C4-2B (cell line): ENCODE measurements at regions not wholly inside any gene's neighbourhood (a gene's known extent, or its start where the extent isn't known, plus 50 kb on each side); places are given as distances from the start of the nearest gene placed in this dataset.
"Not testable (repeated sequence)": the region's sequence is repeated elsewhere in the genome, so short reads cannot be mapped to it uniquely, and the experiment has no call there.

Experiments used
- CTCF ChIP-seq: fragments of 450-650 bp; conservative IDR thresholded peaks from 2 replicates; pipeline ENCODE4 v1.5.1; 2017; ENCODE audit warnings: mild to moderate bottlenecking
- ZFX ChIP-seq: fragments of 450-650 bp; IDR thresholded peaks from 2 replicates; pipeline ENCODE4 v1.6.1; 2017

- not testable (repeated sequence) for TF ChIP-seq CTCF, ZFX
Observed at GRCh38 chr4:27813226-27813625, 952.6 kb downstream of the STIM2 start.
